ENCODE measurements at regions not wholly inside any gene's neighbourhood (a gene's known extent, or its start where the extent isn't known, plus 50 kb on each side); places are given as distances from the start of the nearest gene placed in this dataset.

- no peak for TF ChIP-seq CTCF (IDR thresholded peaks at IDR 0.05; ENCODE audit: poor library complexity)
- no peak for TF ChIP-seq EZH2 (IDR thresholded peaks at IDR 0.05; ENCODE audit: borderline replicate concordance)
- TF ChIP-seq EZH2phosphoT487 (IDR thresholded peaks at IDR 0.05; ENCODE audit: low read depth, severe bottlenecking, unreplicated experiment) = no peak
These were observed 167.0 kb upstream of the IL15 start for GRCh38 chr4:141469392-141469791.
